ENCODE measurements at regions not wholly inside any gene's neighbourhood (a gene's known extent, or its start where the extent isn't known, plus 50 kb on each side); places are given as distances from the start of the nearest gene placed in this dataset.

DNA sequence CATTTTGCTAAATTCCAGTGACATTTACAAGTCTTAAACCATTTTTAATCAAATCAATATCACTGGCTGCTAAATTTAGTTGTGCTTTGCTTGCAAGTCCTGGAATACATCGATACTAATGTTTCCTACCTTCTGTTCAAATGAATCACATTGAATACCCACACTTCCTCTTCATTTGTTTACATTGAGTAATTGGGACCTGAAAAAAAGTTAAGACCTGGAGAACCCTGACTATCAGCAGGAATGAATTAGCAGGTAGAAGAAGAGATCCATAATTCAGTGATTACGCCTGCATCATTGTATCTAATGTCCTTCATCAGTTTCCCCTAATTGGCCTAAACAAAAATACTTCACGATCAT, 369.3 kb downstream of the ETNK1 start:
- TF ChIP-seq, protein P1, sequence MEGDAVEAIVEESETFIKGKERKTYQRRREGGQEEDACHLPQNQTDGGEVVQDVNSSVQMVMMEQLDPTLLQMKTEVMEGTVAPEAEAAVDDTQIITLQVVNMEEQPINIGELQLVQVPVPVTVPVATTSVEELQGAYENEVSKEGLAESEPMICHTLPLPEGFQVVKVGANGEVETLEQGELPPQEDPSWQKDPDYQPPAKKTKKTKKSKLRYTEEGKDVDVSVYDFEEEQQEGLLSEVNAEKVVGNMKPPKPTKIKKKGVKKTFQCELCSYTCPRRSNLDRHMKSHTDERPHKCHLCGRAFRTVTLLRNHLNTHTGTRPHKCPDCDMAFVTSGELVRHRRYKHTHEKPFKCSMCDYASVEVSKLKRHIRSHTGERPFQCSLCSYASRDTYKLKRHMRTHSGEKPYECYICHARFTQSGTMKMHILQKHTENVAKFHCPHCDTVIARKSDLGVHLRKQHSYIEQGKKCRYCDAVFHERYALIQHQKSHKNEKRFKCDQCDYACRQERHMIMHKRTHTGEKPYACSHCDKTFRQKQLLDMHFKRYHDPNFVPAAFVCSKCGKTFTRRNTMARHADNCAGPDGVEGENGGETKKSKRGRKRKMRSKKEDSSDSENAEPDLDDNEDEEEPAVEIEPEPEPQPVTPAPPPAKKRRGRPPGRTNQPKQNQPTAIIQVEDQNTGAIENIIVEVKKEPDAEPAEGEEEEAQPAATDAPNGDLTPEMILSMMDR (conservative IDR thresholded peaks at IDR 0.05; ENCODE audit: low read length), result no peak
- no peak for TF ChIP-seq EZH2phosphoT487 (IDR thresholded peaks at IDR 0.05; ENCODE audit: borderline replicate concordance)

All from Loucy (cell line).